Pancreas (tissue), 10 donors: ENCODE measurements at regions not wholly inside any gene's neighbourhood (a gene's known extent, or its start where the extent isn't known, plus 50 kb on each side); places are given as distances from the start of the nearest gene placed in this dataset.

Experiments
- ATAC-seq, 4 donors: fragments of 200-7000 bp; cut with Tn5 transposase; one replicate each; pipeline versions ENCODE4 v1.8.0 to v1.9.1; 2020; ENCODE audit warnings: mild to moderate bottlenecking in 4 of 4, moderate library complexity in 4 of 4
- DNase-seq, 6 donors: peaks; one replicate each; pipeline ENCODE4 v3.0.0-alpha.2; 2020
- FAIRE-seq: peaks from 2 replicates; lab custom pipeline; 2012; peaks lifted over from hg19 to GRCh38; lab: Jason Lieb, UNC
- H3K27ac ChIP-seq, 4 donors: fragments of 200-600 bp; sonication (generic); 1 replicate in 3 of 4; 2 replicates in 1 of 4; pipeline versions ENCODE4 v1.5.0 to v1.8.0; 2020
- H3K27me3 ChIP-seq, 4 donors: fragments of 200-600 bp; one replicate each; pipeline ENCODE4 v1.8.0; 2021
- H3K36me3 ChIP-seq, 3 donors: fragments of 200-600 bp; sonication (generic) in 1 of 3; one replicate each; pipeline versions ENCODE4 v1.5.0 to v1.8.0; 2020 to 2021
- H3K4me1 ChIP-seq, 3 donors: fragments of 200-600 bp; one replicate each; pipeline ENCODE4 v1.8.0; 2021
- H3K4me3 ChIP-seq, 4 donors: fragments of 200-600 bp; sonication (generic) in 2 of 4; one replicate each; pipeline versions ENCODE4 v1.5.0 to v1.8.0; 2020 to 2021
- H3K9me3 ChIP-seq, 4 donors: fragments of 200-600 bp; one replicate each; pipeline ENCODE4 v1.8.0; 2021
- CTCF ChIP-seq, 4 donors: fragments of 200-600 bp; sonication (generic) in 3 of 4; IDR thresholded peaks; one replicate each; pipeline versions ENCODE4 v1.5.0 to v1.8.0; 2021; ENCODE audit warnings: antibody characterized with exemption in 4 of 4
- WGBS, 2 donors: extraction: QIAGEN DNeasy Blood & Tissue Kit; methylation state at CpG; one replicate each; pipeline ENCODE4 v1.1.7; 2013; 5-methylcytosine and 5-hydroxymethylcytosine counted together
- intact Hi-C, 3 donors: fragments of 100-400 bp; cut with DNase I; formaldehyde crosslinking; loops; one replicate each; pipeline versions ENCODE4 v1.11.1 to v1.14.2; 2022
- donor health status: healthy with polysubstance abuse.
- donor health status: DM: no; HTN: no; CAD: no; lungs with moderate emphysema.
- donor health status: DM: no; HTN: no; CAD: no.
- donor health status: control.
- donor health status: control.
- donor health status: Bipolar disorder and iron deficiency.
- donor health status: DM: yes; HTN: yes; CAD: no.
- donor health status: DM: no; HTN: no; CAD: no.
- donor health status: DM: no; HTN: no; CAD: no.
- donor health status: DM: yes; HTN: yes; CAD: no.

- no peak for FAIRE-seq
- H3K36me3 ChIP-seq = no peaks in the 10 kb centered on the region
These were observed 1198.3 kb upstream of the CDH6 start for GRCh38 chr5:29995154-29995553.

GRCh38 chr5:29994519-29994918 lies 1199.0 kb upstream of the CDH6 start:
- H3K4me3 ChIP-seq = no peak overlapping the region
- H3K36me3 ChIP-seq = no peaks in the 10 kb centered on the region
- H3K4me1 ChIP-seq = no peaks in the 10 kb centered on the region
- ATAC-seq (no peak), FAIRE-seq (no peak), DNase-seq (no peak)
- intact Hi-C loops = no loop called here
- no peak overlapping the region for H3K27ac ChIP-seq
- no peaks in the 10 kb centered on the region for H3K27me3 ChIP-seq
- no peak for TF ChIP-seq CTCF (IDR thresholded peaks at IDR 0.05)
- 27 to 38% methylated on average over 3 of the region's 3 CpGs for WGBS, 2 donors
- no peaks in the 10 kb centered on the region for H3K9me3 ChIP-seq

More at GRCh38 chr5:29995154-29995553, 1198.3 kb upstream of the CDH6 start:
- Histone ChIP-seq H3K27ac (no peak overlapping the region), H3K4me3 (no peak overlapping the region), H3K9me3 (no peaks in the 10 kb centered on the region), H3K4me1 (no peaks in the 10 kb centered on the region), H3K27me3 (no peaks in the 10 kb centered on the region)
- no peak for DNase-seq
- 78 to 81% methylated on average over 1 of the region's 1 CpG for WGBS, 2 donors
- no peak for ATAC-seq
- intact Hi-C loops = no loop called here
- TF ChIP-seq CTCF (IDR thresholded peaks at IDR 0.05) = no peak

- DNase-seq (no peak), FAIRE-seq (no peak), ATAC-seq (no peak)
- no peaks in the 10 kb centered on the region for H3K4me1 ChIP-seq
- H3K27me3 ChIP-seq = no peaks in the 10 kb centered on the region
- no peak overlapping the region for H3K27ac ChIP-seq
- WGBS, 2 donors = 43 to 68% methylated on average over 3 of the region's 3 CpGs
- H3K36me3 ChIP-seq = no peaks in the 10 kb centered on the region
- no peak overlapping the region for H3K4me3 ChIP-seq
- intact Hi-C loops = no loop called here
- H3K9me3 ChIP-seq = no peaks in the 10 kb centered on the region
- TF ChIP-seq CTCF (IDR thresholded peaks at IDR 0.05) = no peak
These were observed 1200.2 kb upstream of the CDH6 start for GRCh38 chr5:29993286-29993685.

- TF ChIP-seq CTCF (IDR thresholded peaks at IDR 0.05) = no peak
- FAIRE-seq (no peak), DNase-seq (no peak), ATAC-seq (no peak)
- Histone ChIP-seq H3K27me3 (no peaks in the 10 kb centered on the region), H3K4me1 (no peaks in the 10 kb centered on the region), H3K36me3 (no peaks in the 10 kb centered on the region), H3K9me3 (no peaks in the 10 kb centered on the region), H3K4me3 (no peak overlapping the region), H3K27ac (no peak overlapping the region)
- WGBS, 2 donors = 21 to 41% methylated on average over 1 of the region's 1 CpG
- intact Hi-C loops = no loop called here
These were observed 1201.2 kb upstream of the CDH6 start for GRCh38 chr5:29992248-29992647.

GRCh38 chr5:29990681-29991080 lies 1202.8 kb upstream of the CDH6 start:
- DNase-seq (no peak), FAIRE-seq (no peak), ATAC-seq (no peak)
- intact Hi-C loops = no loop called here
- H3K4me3 ChIP-seq = no peak overlapping the region
- H3K4me1 ChIP-seq = no peaks in the 10 kb centered on the region
- no peaks in the 10 kb centered on the region for H3K27me3 ChIP-seq
- H3K27ac ChIP-seq = no peak overlapping the region
- H3K36me3 ChIP-seq = no peaks in the 10 kb centered on the region
- no peaks in the 10 kb centered on the region for H3K9me3 ChIP-seq
- TF ChIP-seq CTCF (IDR thresholded peaks at IDR 0.05) = no peak
- 40 to 56% methylated on average over 3 of the region's 3 CpGs for WGBS, 2 donors
